A673 (cell line): ENCODE measurements at regions not wholly inside any gene's neighbourhood (a gene's known extent, or its start where the extent isn't known, plus 50 kb on each side); places are given as distances from the start of the nearest gene placed in this dataset.

ENCODE experiments used
- BruUV-seq: library from RNA; stranded (reverse); fragments of 400-500 nt; replicated peaks from 2 replicates; lab custom pipeline; 2021; lab: Mats Ljungman, UMichigan
- CTCF ChIA-PET: fragments of 300-600 bp; sonication (Branson Sonifier 250); formaldehyde crosslinking; loops from one replicate; lab custom pipeline; 2022; ENCODE audit warnings: antibody characterized with exemption; lab: Charles Lee
- POLR2A ChIA-PET: fragments of 300-600 bp; sonication (Branson Sonifier 250); formaldehyde crosslinking; loops from one replicate; lab custom pipeline; 2022; ENCODE audit warnings: antibody characterized with exemption; ENCODE audit not compliant: low non-redundant PET; lab: Charles Lee
- DNase-seq: peaks from one replicate; pipeline ENCODE4 v3.0.0-alpha.2; 2015; ENCODE audit warnings: low spot score
- H3K27ac ChIP-seq: fragments of 200-600 bp; sonication (generic); 2 replicates; pipeline ENCODE4 v1.5.1; 2016; ENCODE audit warnings: mixed run types, low read depth, mild to moderate bottlenecking, mixed read lengths, antibody characterized with exemption, low read length; ENCODE audit not compliant: poor library complexity, severe bottlenecking
- H3K27me3 ChIP-seq: fragments of 200-600 bp; sonication (generic); replicated peaks from 2 replicates; pipeline ENCODE4 v1.6.1; 2017; ENCODE audit warnings: mixed run types, low read depth, mild to moderate bottlenecking, mixed read lengths, antibody characterized with exemption, low read length; ENCODE audit not compliant: insufficient read depth, poor library complexity
- H3K36me3 ChIP-seq: fragments of 200-600 bp; sonication (generic); 2 replicates; pipeline ENCODE4 v1.6.1; 2016; ENCODE audit warnings: mixed run types, mild to moderate bottlenecking, mixed read lengths, antibody characterized with exemption, low read length; ENCODE audit not compliant: insufficient read depth, poor library complexity, severe bottlenecking
- H3K4me1 ChIP-seq: fragments of 200-600 bp; sonication (generic); 2 replicates; pipeline ENCODE4 v1.6.1; 2017; ENCODE audit warnings: mixed run types, mild to moderate bottlenecking, mixed read lengths, antibody characterized with exemption, low read length; ENCODE audit not compliant: insufficient read depth, poor library complexity, severe bottlenecking
- H3K4me3 ChIP-seq: fragments of 200-600 bp; sonication (generic); 2 replicates; pipeline ENCODE4 v1.5.1; 2016; ENCODE audit warnings: low read depth, mixed run types, mild to moderate bottlenecking, mixed read lengths, low read length; ENCODE audit not compliant: poor library complexity, severe bottlenecking
- H3K9me3 ChIP-seq: fragments of 200-600 bp; sonication (generic); 2 replicates; pipeline ENCODE4 v1.6.1; 2016; ENCODE audit warnings: mixed run types, low read depth, mild to moderate bottlenecking, mixed read lengths, antibody characterized with exemption, low read length; ENCODE audit not compliant: poor library complexity, severe bottlenecking
- EZH2 ChIP-seq: fragments of 200-600 bp; sonication (generic); IDR thresholded peaks from 2 replicates; pipeline ENCODE4 v1.6.1; 2017; ENCODE audit warnings: borderline replicate concordance, low read depth, mild to moderate bottlenecking, mixed read lengths, antibody characterized with exemption, low read length; ENCODE audit not compliant: poor library complexity, severe bottlenecking
- intact Hi-C: fragments of 100-400 bp; cut with micrococcal nuclease; formaldehyde crosslinking; loops from one replicate; pipeline ENCODE4 v1.10.0; 2022; ENCODE audit not compliant: unreplicated experiment
- TF ChIP-seq, protein P1 (sequence below): fragments of 300-800, 200-600 bp; sonication (generic); conservative IDR thresholded peaks from 2 replicates; pipeline ENCODE4 v1.5.1; 2017; ENCODE audit warnings: low read depth, mild to moderate bottlenecking, antibody characterized with exemption, low read length, moderate library complexity, mixed read lengths

DNA sequence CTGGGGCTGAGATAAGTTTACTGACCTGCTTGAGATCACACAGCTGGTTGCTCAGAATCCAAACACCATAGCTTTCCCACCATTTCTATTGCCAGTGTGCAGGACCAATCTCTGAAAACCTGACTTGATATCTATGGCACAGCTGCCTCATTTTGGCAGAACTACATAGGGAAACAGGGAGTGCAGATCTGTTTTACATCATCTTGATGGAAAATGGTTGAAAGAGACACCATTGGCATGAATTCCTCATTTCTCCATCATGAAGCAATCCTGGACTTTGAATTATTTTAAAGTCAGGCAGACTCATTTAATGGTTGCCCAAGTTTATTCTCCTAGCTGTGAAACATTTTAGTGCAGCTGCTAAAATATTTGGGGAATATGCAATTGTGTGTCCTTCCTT is 1628.2 kb upstream of the SLC10A2 start:
- no peak for DNase-seq
- ChIA-PET CTCF (interaction anchor here (0.6 kb wide), 1 partner anchor 450 kb away, joined by 3 read pairs; no protein-coding TSS in a partner anchor), POLR2A (no interaction called here)
- intact Hi-C loops, result no loop called here
- H3K9me3 ChIP-seq, result no peaks in the 10 kb centered on the region
- H3K4me1 ChIP-seq, result no peaks in the 10 kb centered on the region
- TF ChIP-seq EZH2, result no peak
- no peaks in the 10 kb centered on the region for H3K36me3 ChIP-seq
- H3K27me3 ChIP-seq, result no peaks in the 10 kb centered on the region
- no peak overlapping the region for H3K4me3 ChIP-seq
- no peak overlapping the region for H3K27ac ChIP-seq
- no TSS peak for BruUV-seq

GRCh38 chr13:104693126-104693525 is 1626.9 kb upstream of the SLC10A2 start:
- DNase-seq, result no peak
- Histone ChIP-seq H3K27ac (no peak overlapping the region), H3K27me3 (no peaks in the 10 kb centered on the region), H3K9me3 (no peaks in the 10 kb centered on the region), H3K4me3 (no peak overlapping the region), H3K4me1 (no peaks in the 10 kb centered on the region), H3K36me3 (no peaks in the 10 kb centered on the region)
- BruUV-seq, result no TSS peak
- TF ChIP-seq, protein P1, sequence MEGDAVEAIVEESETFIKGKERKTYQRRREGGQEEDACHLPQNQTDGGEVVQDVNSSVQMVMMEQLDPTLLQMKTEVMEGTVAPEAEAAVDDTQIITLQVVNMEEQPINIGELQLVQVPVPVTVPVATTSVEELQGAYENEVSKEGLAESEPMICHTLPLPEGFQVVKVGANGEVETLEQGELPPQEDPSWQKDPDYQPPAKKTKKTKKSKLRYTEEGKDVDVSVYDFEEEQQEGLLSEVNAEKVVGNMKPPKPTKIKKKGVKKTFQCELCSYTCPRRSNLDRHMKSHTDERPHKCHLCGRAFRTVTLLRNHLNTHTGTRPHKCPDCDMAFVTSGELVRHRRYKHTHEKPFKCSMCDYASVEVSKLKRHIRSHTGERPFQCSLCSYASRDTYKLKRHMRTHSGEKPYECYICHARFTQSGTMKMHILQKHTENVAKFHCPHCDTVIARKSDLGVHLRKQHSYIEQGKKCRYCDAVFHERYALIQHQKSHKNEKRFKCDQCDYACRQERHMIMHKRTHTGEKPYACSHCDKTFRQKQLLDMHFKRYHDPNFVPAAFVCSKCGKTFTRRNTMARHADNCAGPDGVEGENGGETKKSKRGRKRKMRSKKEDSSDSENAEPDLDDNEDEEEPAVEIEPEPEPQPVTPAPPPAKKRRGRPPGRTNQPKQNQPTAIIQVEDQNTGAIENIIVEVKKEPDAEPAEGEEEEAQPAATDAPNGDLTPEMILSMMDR, result no peak
- TF ChIP-seq EZH2, result no peak
- ChIA-PET CTCF (no interaction called here), POLR2A (no interaction called here)
- intact Hi-C loops, result no loop called here

GRCh38 chr13:104691767-104692467 is 1625.7 kb upstream of the SLC10A2 start:
- DNase-seq, result no peak
- BruUV-seq, result no TSS peak
- TF ChIP-seq EZH2, result no peak
- TF ChIP-seq, protein P1, result no peak
- Histone ChIP-seq H3K27ac (no peak overlapping the region), H3K4me1 (no peaks in the 10 kb centered on the region), H3K36me3 (no peaks in the 10 kb centered on the region), H3K27me3 (no peaks in the 10 kb centered on the region), H3K9me3 (no peaks in the 10 kb centered on the region), H3K4me3 (no peak overlapping the region)
- POLR2A ChIA-PET, result no interaction called here
- CTCF ChIA-PET, result no interaction called here
- intact Hi-C loops, result no loop called here

- ChIA-PET POLR2A (no interaction called here), CTCF (no interaction called here)
- BruUV-seq, result no TSS peak
- Histone ChIP-seq H3K9me3 (no peaks in the 10 kb centered on the region), H3K27me3 (no peaks in the 10 kb centered on the region), H3K4me3 (no peak overlapping the region), H3K27ac (no peak overlapping the region), H3K4me1 (no peaks in the 10 kb centered on the region), H3K36me3 (no peaks in the 10 kb centered on the region)
- TF ChIP-seq, protein P1, result no peak
- TF ChIP-seq EZH2, result no peak
- DNase-seq, result no peak
- intact Hi-C loops, result no loop called here
Observed at GRCh38 chr13:104686484-104686883, 1620.3 kb upstream of the SLC10A2 start.
